ENCODE measurements at regions not wholly inside any gene's neighbourhood (a gene's known extent, or its start where the extent isn't known, plus 50 kb on each side); places are given as distances from the start of the nearest gene placed in this dataset.

GRCh38 chr6:22956029-22956681 lies 386.8 kb downstream of the HDGFL1 start:
- no peak overlapping the region for H2AFZ ChIP-seq (ENCODE audit: low read length)
- no peak overlapping the region for H4K8ac ChIP-seq (replicated peaks; ENCODE audit: insufficient read length, low read depth, low read length)
- Mint-ChIP-seq H3K4me3 (no peak overlapping the region), H3K9me3 (peaks cover 2 to 3% of the 10 kb centered on the region in 2 experiments; a peak in 3 of 5 replicates), H3K27me3 (ENCODE audit: low read depth) (no peaks in the 10 kb centered on the region), H3K27ac (no peak overlapping the region), H3K4me1 (peaks cover 2 to 11% of the 10 kb centered on the region in 2 experiments; a peak in 2 of 4 replicates), H3K36me3 (ENCODE audit: insufficient read depth in 1 of 3, low read depth in 3 of 3) (no peaks in the 10 kb centered on the region; a peak in 1 of 7 replicates)
- no peak overlapping the region for H4K5ac ChIP-seq (ENCODE audit: insufficient read length, low read depth, low read length)
- H2AK5ac ChIP-seq (ENCODE audit: insufficient read length, low read length), result no peak overlapping the region
- no peaks in the 10 kb centered on the region for H3K23me2 ChIP-seq (ENCODE audit: insufficient read length, low read depth, low read length, poor library complexity, severe bottlenecking)
- no peak overlapping the region for H3T11ph ChIP-seq (ENCODE audit: low read length)
- no peaks in the 10 kb centered on the region for H3K9me3 ChIP-seq (ENCODE audit: control insufficient read depth, low read depth, low read length)
- H3K27ac ChIP-seq (ENCODE audit: insufficient read length, low read depth, low read length), result no peak overlapping the region
- H3K56ac ChIP-seq (ENCODE audit: insufficient read length, low read depth, low read length), result no peak overlapping the region
- no peak for DNase-seq
- no peak overlapping the region for H2BK120ac ChIP-seq (ENCODE audit: low read depth, low read length, poor library complexity, severe bottlenecking)
- H3K27me3 ChIP-seq (ENCODE audit: insufficient read depth, low read length), result no peaks in the 10 kb centered on the region
- H3K4ac ChIP-seq (ENCODE audit: low read depth, low read length), result no peak overlapping the region
- H3K9ac ChIP-seq (ENCODE audit: extremely low read depth, insufficient read length, low read length), result no peak overlapping the region
- H3K4me2 ChIP-seq (ENCODE audit: insufficient read depth, insufficient read length, low read length), result no peak overlapping the region
- no peak overlapping the region for H2BK15ac ChIP-seq (ENCODE audit: low read depth, low read length)
- H3K79me1 ChIP-seq (ENCODE audit: insufficient read depth, low read depth, low read length, poor library complexity, severe bottlenecking), result no peaks in the 10 kb centered on the region
- H4K20me1 ChIP-seq (ENCODE audit: control insufficient read depth, insufficient read depth, insufficient read length), result no peaks in the 10 kb centered on the region
- H3K23ac ChIP-seq (ENCODE audit: insufficient read length, low read depth, low read length), result no peak overlapping the region
- H3K18ac ChIP-seq (ENCODE audit: insufficient read length, low read depth, low read length), result no peak overlapping the region
- no peaks in the 10 kb centered on the region for H3K79me2 ChIP-seq (ENCODE audit: insufficient read depth, low read length)
- H3K4me1 ChIP-seq (ENCODE audit: insufficient read depth, low read length), result 0 out of 2 replicates have a peak, but pooled peaks cover 3% of the 10 kb centered on the region
- H2BK12ac ChIP-seq (ENCODE audit: insufficient read length, low read depth, low read length), result no peak overlapping the region
- WGBS (ENCODE audit: extremely low coverage, insufficient read length, low lambda C conversion rate), result no CpG with 5 or more reads among the region's 6 CpGs
- H2BK5ac ChIP-seq (ENCODE audit: insufficient read length, low read length), result no peak overlapping the region
- H4K91ac ChIP-seq (ENCODE audit: insufficient read length, low read depth, low read length), result no peak overlapping the region
- no peak overlapping the region for H3K14ac ChIP-seq (ENCODE audit: insufficient read depth, low read length)
- no peak overlapping the region for H2BK20ac ChIP-seq (ENCODE audit: low read depth, low read length, poor library complexity, severe bottlenecking)
- TF ChIP-seq CTCF (conservative IDR thresholded peaks at IDR 0.05), result no peak
